ENCODE measurements at regions not wholly inside any gene's neighbourhood (a gene's known extent, or its start where the extent isn't known, plus 50 kb on each side); places are given as distances from the start of the nearest gene placed in this dataset.

GRCh38 chr5:5978501-5979376, 399.6 kb downstream of the MED10 start:
- H3K4me3 ChIP-seq: no peak overlapping the region
- peak overlapping the region; percentile 22 to 83 (median 73); a peak in 19 of 22 replicates for H3K4me2 ChIP-seq
- no peak overlapping the region; a peak in 1 of 22 replicates for H3K27ac ChIP-seq
- H3K36me3 ChIP-seq: no peaks in the 10 kb centered on the region
- no peaks in the 10 kb centered on the region for H3K27me3 ChIP-seq
- H3K9me3 ChIP-seq (replicated peaks in 1 of 11): no peaks in the 10 kb centered on the region; a peak in 1 of 22 replicates
- H4K20me1 ChIP-seq: no peaks in the 10 kb centered on the region
- 0 out of 22 replicates have a peak overlapping the region, but pooled peaks of 1 of the 11 experiments have one; percentile 3 for H3K9ac ChIP-seq
- TF ChIP-seq Cebpa-rat (IDR thresholded peaks at IDR 0.05): no peak
- peaks cover 14 to 29% (median 23%) of the 10 kb centered on the region in 10 experiments for H3K4me1 ChIP-seq

GRCh38 chr5:5971203-5971602, 407.1 kb downstream of the MED10 start:
- no peaks in the 10 kb centered on the region for H3K36me3 ChIP-seq
- peaks cover 0 to 30% (median 20%) of the 10 kb centered on the region in 10 experiments; a peak in 14 of 20 replicates for H3K4me1 ChIP-seq
- H3K4me2 ChIP-seq: peak overlapping the region in 8 of 11 experiments; percentile 20 to 53 (median 40); a peak in 12 of 22 replicates
- peaks cover 4 to 35% (median 20%) of the 10 kb centered on the region in 11 experiments; a peak in 18 of 22 replicates for H3K9me3 ChIP-seq (replicated peaks in 1 of 11)
- peak in 2 of 11 experiments; percentile 9 to 49; a peak in 1 of 22 replicates for TF ChIP-seq Cebpa-rat (IDR thresholded peaks at IDR 0.05)
- H3K9ac ChIP-seq: no peak overlapping the region
- no peak overlapping the region for H3K27ac ChIP-seq
- no peaks in the 10 kb centered on the region for H3K27me3 ChIP-seq
- no peak overlapping the region for H3K4me3 ChIP-seq
- H4K20me1 ChIP-seq: no peaks in the 10 kb centered on the region

GRCh38 chr5:5969942-5970483, 408.3 kb downstream of the MED10 start:
- no peak overlapping the region for H3K4me3 ChIP-seq
- H4K20me1 ChIP-seq: no peaks in the 10 kb centered on the region
- H3K27me3 ChIP-seq: no peaks in the 10 kb centered on the region
- H3K4me2 ChIP-seq: peak overlapping the region in 5 of 11 experiments; percentile 4 to 50 (median 29); a peak in 5 of 22 replicates
- H3K4me1 ChIP-seq: peaks cover 0 to 30% (median 20%) of the 10 kb centered on the region in 10 experiments; a peak in 14 of 20 replicates
- H3K27ac ChIP-seq: no peak overlapping the region
- H3K9ac ChIP-seq: no peak overlapping the region
- TF ChIP-seq Cebpa-rat (IDR thresholded peaks at IDR 0.05): no peak
- H3K36me3 ChIP-seq: no peaks in the 10 kb centered on the region
- peaks cover 9 to 41% (median 25%) of the 10 kb centered on the region in 11 experiments; a peak in 21 of 22 replicates for H3K9me3 ChIP-seq (replicated peaks in 1 of 11)

GRCh38 chr5:5968981-5969380, 409.4 kb downstream of the MED10 start:
- Histone ChIP-seq H3K4me3 (no peak overlapping the region), H3K4me2 (peak overlapping the region in 1 of 11 experiments; percentile 1; a peak in 2 of 22 replicates), H3K27ac (no peak overlapping the region), H3K36me3 (no peaks in the 10 kb centered on the region; a peak in 1 of 22 replicates), H3K4me1 (peaks cover 0 to 30% (median 20%) of the 10 kb centered on the region in 10 experiments; a peak in 14 of 20 replicates), H3K27me3 (no peaks in the 10 kb centered on the region), H3K9me3 (replicated peaks in 1 of 11) (peaks cover 20 to 51% (median 35%) of the 10 kb centered on the region in 11 experiments), H4K20me1 (no peaks in the 10 kb centered on the region), H3K9ac (no peak overlapping the region)
- TF ChIP-seq Cebpa-rat (IDR thresholded peaks at IDR 0.05): no peak

- H3K4me3 ChIP-seq: no peak overlapping the region
- H4K20me1 ChIP-seq: no peaks in the 10 kb centered on the region
- H3K9me3 ChIP-seq (replicated peaks in 1 of 11): peaks cover 23 to 48% (median 42%) of the 10 kb centered on the region in 11 experiments
- peaks cover 0 to 30% (median 20%) of the 10 kb centered on the region in 10 experiments; a peak in 14 of 20 replicates for H3K4me1 ChIP-seq
- no peak for TF ChIP-seq Cebpa-rat (IDR thresholded peaks at IDR 0.05)
- H3K27ac ChIP-seq: no peak overlapping the region
- H3K27me3 ChIP-seq: no peaks in the 10 kb centered on the region
- H3K36me3 ChIP-seq: no peaks in the 10 kb centered on the region; a peak in 1 of 22 replicates
- H3K4me2 ChIP-seq: no peak overlapping the region
- H3K9ac ChIP-seq: no peak overlapping the region
Measured at GRCh38 chr5:5967944-5968343, 410.4 kb downstream of the MED10 start.

GRCh38 chr5:5967373-5967772, 411.0 kb downstream of the MED10 start:
- peaks cover 19 to 44% (median 38%) of the 10 kb centered on the region in 11 experiments for H3K9me3 ChIP-seq (replicated peaks in 1 of 11)
- peaks cover 0 to 30% (median 20%) of the 10 kb centered on the region in 10 experiments; a peak in 14 of 20 replicates for H3K4me1 ChIP-seq
- TF ChIP-seq Cebpa-rat (IDR thresholded peaks at IDR 0.05): no peak
- H3K9ac ChIP-seq: no peak overlapping the region
- H3K4me2 ChIP-seq: no peak overlapping the region
- H3K36me3 ChIP-seq: no peaks in the 10 kb centered on the region; a peak in 1 of 22 replicates
- no peak overlapping the region for H3K27ac ChIP-seq
- H3K27me3 ChIP-seq: no peaks in the 10 kb centered on the region
- H3K4me3 ChIP-seq: no peak overlapping the region
- no peaks in the 10 kb centered on the region for H4K20me1 ChIP-seq

- H4K20me1 ChIP-seq: no peaks in the 10 kb centered on the region
- H3K9me3 ChIP-seq (replicated peaks in 1 of 11): peaks cover 18 to 25% (median 22%) of the 10 kb centered on the region in 11 experiments
- no peak for TF ChIP-seq Cebpa-rat (IDR thresholded peaks at IDR 0.05)
- no peaks in the 10 kb centered on the region; a peak in 1 of 22 replicates for H3K36me3 ChIP-seq
- H3K4me2 ChIP-seq: no peak overlapping the region
- H3K9ac ChIP-seq: no peak overlapping the region
- no peaks in the 10 kb centered on the region for H3K27me3 ChIP-seq
- no peak overlapping the region for H3K27ac ChIP-seq
- no peak overlapping the region; a peak in 1 of 20 replicates for H3K4me3 ChIP-seq
- H3K4me1 ChIP-seq: peaks cover 0 to 12% (median 4%) of the 10 kb centered on the region in 10 experiments; a peak in 9 of 20 replicates
Measured at GRCh38 chr5:5965132-5965531, 413.2 kb downstream of the MED10 start.

GRCh38 chr5:5964347-5964746, 414.0 kb downstream of the MED10 start:
- no peak for TF ChIP-seq Cebpa-rat (IDR thresholded peaks at IDR 0.05)
- H3K27me3 ChIP-seq: no peaks in the 10 kb centered on the region

GRCh38 chr5:5957737-5958136, 420.6 kb downstream of the MED10 start:
- Histone ChIP-seq H3K4me3 (no peak overlapping the region), H3K27me3 (no peaks in the 10 kb centered on the region), H3K27ac (no peak overlapping the region), H3K4me2 (no peak overlapping the region), H4K20me1 (no peaks in the 10 kb centered on the region), H3K9me3 (replicated peaks in 1 of 11) (peaks cover 18 to 29% (median 23%) of the 10 kb centered on the region in 11 experiments), H3K9ac (no peak overlapping the region), H3K4me1 (no peaks in the 10 kb centered on the region), H3K36me3 (no peaks in the 10 kb centered on the region)
- peak in 1 of 11 experiments; percentile 23; a peak in 1 of 22 replicates for TF ChIP-seq Cebpa-rat (IDR thresholded peaks at IDR 0.05)

More at GRCh38 chr5:5964347-5964746, 414.0 kb downstream of the MED10 start:
- Histone ChIP-seq H3K9me3 (replicated peaks in 1 of 11) (peaks cover 18 to 26% (median 22%) of the 10 kb centered on the region in 11 experiments), H3K4me2 (no peak overlapping the region), H3K4me3 (no peak overlapping the region), H3K27ac (no peak overlapping the region), H3K36me3 (no peaks in the 10 kb centered on the region; a peak in 1 of 22 replicates), H3K4me1 (peaks cover 0 to 4% (median 1%) of the 10 kb centered on the region in 10 experiments; a peak in 4 of 20 replicates), H4K20me1 (no peaks in the 10 kb centered on the region), H3K9ac (no peak overlapping the region)

Measured in BLaER1 treated with 17β-estradiol and CSF1 and Interleukin-3, amounts not matched to agents 10 nM and 100 nM (cell line).